ENCODE measurements at regions not wholly inside any gene's neighbourhood (a gene's known extent, or its start where the extent isn't known, plus 50 kb on each side); places are given as distances from the start of the nearest gene placed in this dataset.
A peak's percentile ranks its signal among the peaks of the same experiment; 100 is the strongest.
"Not testable (repeated sequence)": the region's sequence is repeated elsewhere in the genome, so short reads cannot be mapped to it uniquely, and the experiment has no call there.

GRCh38 chr6:144776031-144776819 is 491.1 kb downstream of the UTRN start:
- DNase-seq (ENCODE audit: low spot score) = peak; percentile 14

GRCh38 chr6:144777249-144777648 is 492.1 kb downstream of the UTRN start:
- DNase-seq (ENCODE audit: low spot score) = no peak

DNA sequence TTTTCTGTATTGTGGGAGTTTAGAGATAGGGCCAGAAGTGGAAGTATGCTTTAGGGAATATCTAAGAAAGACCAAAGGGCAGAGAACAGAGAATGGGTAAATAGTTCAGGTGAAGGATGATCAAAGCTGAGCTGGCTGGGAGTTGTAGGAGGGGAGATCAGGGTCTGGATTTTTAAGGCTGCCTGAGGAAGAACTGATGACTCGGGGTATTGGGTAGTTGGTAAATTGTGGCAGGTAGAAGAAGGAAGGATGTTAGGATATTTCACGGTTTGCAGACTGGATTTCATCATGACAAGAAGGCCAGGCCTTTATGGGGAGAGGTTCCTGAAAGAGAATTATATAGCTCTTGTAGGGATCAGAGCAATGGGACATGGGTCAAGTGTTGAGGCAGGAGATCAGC is 492.9 kb downstream of the UTRN start:
- DNase-seq (ENCODE audit: low spot score) = no peak

GRCh38 chr6:144778773-144779492 is 493.8 kb downstream of the UTRN start:
- peak; percentile 10 for DNase-seq (ENCODE audit: low spot score)

GRCh38 chr6:144781836-144782235 is 496.7 kb downstream of the UTRN start:
- DNase-seq (ENCODE audit: low spot score) = no peak

- DNase-seq (ENCODE audit: low spot score) = no peak
Measured at GRCh38 chr6:144782634-144783033, 497.5 kb downstream of the UTRN start.

DNA sequence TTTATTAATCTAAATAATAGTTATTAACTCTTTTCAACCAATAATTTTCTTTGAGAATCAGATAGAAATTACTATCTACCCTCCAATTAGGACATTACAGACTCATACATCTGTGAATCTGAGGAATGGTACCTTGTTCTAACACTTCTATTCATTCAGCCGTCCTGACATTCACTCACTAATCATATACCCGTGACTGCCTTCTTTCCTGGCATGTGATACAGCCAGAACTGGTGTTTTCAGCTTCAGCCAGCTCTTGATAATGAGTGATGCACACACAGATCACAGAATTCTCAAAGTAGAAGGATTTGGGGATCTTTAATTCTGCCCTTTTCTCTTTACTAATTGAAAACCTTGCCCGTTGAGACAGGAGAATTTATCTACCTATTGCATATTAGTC is 499.9 kb downstream of the UTRN start:
- DNase-seq (ENCODE audit: low spot score) = no peak

- DNase-seq (ENCODE audit: low spot score) = no peak
Measured at GRCh38 chr6:144786825-144787224, 501.7 kb downstream of the UTRN start.

- DNase-seq (ENCODE audit: low spot score) = no peak
Measured at GRCh38 chr6:144793744-144794143, 508.6 kb downstream of the UTRN start.

- DNase-seq (ENCODE audit: low spot score) = not testable (repeated sequence)
Measured at GRCh38 chr6:144795022-144795421, 509.9 kb downstream of the UTRN start.

- DNase-seq (ENCODE audit: low spot score) = no peak
Measured at GRCh38 chr6:144796070-144796469, 510.9 kb downstream of the UTRN start.

GRCh38 chr6:144797881-144798589 is 512.9 kb downstream of the UTRN start:
- no peak for DNase-seq (ENCODE audit: low spot score)

DNA sequence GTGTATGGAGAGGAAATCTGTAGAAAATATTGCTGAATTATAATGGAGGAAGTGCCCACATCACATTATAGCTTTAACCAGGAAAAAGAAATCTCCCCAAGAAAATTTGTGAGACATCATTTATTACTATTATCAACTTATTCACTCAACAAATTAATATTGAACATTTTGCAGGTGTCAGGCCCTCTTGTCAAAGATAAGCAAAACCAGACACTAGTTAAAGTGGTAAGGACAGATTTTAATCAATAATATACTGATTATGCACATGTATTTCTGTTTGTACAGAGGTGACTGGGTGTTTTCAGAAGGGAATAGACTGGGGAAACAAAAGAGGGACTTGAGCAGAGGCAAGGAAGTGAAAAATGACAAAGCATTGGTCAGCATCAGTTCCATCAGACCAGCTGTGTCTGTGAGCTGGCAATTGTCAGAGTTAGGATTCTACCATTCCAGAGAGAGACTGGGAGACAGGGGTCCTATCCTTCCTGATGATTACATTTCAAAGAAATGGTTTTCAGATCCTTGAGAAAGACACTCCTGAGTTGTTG is 519.2 kb downstream of the UTRN start:
- no peak for DNase-seq (ENCODE audit: low spot score)

GRCh38 chr6:144805049-144805448 is 519.9 kb downstream of the UTRN start:
- DNase-seq (ENCODE audit: low spot score) = no peak

DNA sequence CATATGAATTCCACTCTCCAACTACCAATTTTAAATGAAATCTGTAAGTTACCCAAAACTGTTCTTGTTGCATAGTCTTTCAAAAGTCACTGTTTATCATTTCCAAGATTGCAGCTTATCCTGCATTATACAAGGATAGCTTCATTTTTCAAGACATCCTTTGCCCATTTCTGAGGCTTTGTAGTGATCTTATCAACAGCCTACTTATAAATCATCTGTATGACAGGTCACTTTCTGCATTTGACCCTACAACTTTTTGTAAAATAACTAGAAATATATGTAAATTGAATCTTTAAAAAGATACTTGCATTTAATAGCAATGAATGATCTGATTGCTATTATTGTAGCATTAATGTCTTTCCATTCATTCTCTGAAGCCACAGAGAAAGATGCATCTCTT is 521.1 kb downstream of the UTRN start:
- no peak for DNase-seq (ENCODE audit: low spot score)

DNA sequence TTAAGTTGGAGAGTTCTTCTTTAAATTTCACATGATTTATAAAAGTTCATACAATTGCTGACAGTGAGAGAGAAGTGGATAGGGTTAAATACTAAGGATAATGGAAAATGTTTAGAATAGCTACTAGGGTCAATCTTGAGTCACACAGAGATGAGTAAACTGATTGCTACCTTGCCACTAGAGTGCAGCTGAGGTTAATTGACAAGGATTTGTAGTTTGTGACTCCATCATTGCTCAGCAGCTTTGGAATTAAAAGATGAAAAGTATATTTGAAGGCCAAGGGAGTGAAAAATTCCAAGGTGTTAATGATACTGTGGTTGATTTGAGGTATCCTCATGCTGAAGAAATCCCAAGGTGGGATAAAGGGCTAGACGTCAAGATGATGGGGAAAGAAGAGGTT is 524.0 kb downstream of the UTRN start:
- no peak for DNase-seq (ENCODE audit: low spot score)

DNA sequence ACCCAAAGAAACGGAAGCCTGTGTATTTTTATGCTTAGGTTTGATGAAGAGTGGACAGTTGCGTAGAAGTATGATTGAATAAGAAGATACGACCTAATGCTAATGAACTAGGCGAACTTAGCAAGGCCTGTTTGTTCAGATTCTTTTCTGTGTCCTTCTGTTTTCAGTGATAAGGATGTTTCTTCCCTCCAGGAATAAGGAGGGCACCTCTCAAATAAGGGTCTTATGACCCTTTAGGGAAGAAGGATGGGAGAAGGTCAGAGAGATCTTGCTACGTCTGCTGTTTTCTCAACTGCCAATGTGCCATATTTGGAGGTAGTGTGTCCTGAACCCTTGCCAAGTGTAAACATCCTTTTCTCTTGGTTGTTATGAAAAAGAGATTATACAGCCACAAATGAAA is 524.8 kb downstream of the UTRN start:
- no peak for DNase-seq (ENCODE audit: low spot score)

- no peak for DNase-seq (ENCODE audit: low spot score)
Measured at GRCh38 chr6:144811140-144811539, 526.0 kb downstream of the UTRN start.

GRCh38 chr6:144816936-144817335 is 531.8 kb downstream of the UTRN start:
- DNase-seq (ENCODE audit: low spot score) = no peak

DNA sequence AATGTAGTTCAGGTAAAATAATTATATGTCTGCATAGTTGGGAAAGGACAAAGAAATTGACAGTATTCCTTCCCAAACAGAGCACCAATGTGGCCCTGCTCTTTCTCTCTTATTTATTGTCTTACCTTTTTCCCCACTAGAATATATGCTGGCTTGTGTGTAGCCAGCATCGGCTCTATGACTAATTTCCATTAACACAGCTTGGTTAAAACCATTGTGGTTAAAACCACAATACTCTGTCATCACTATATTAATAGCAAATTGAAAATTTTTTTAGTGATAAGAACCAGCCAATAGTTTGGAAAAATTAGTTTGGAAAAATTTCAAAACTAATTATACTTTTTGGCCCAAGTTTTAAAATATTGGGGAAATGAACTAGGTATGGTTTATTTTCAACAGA is 535.1 kb downstream of the UTRN start:
- no peak for DNase-seq (ENCODE audit: low spot score)

GRCh38 chr6:144823131-144823530 is 538.0 kb downstream of the UTRN start:
- no peak for DNase-seq (ENCODE audit: low spot score)

- no peak for DNase-seq (ENCODE audit: low spot score)
Measured at GRCh38 chr6:144824018-144824417, 538.9 kb downstream of the UTRN start.

All from HuH-7 (cell line).